HG02938 (cell line): ENCODE measurements at regions not wholly inside any gene's neighbourhood (a gene's known extent, or its start where the extent isn't known, plus 50 kb on each side); places are given as distances from the start of the nearest gene placed in this dataset.

ENCODE experiments used
- ATAC-seq: cut with Tn5 transposase; IDR thresholded peaks from one replicate; pipeline ENCODE4 v1.9.1; 2021; ENCODE audit warnings: mild to moderate bottlenecking, moderate library complexity; ENCODE audit not compliant: unreplicated experiment

DNA sequence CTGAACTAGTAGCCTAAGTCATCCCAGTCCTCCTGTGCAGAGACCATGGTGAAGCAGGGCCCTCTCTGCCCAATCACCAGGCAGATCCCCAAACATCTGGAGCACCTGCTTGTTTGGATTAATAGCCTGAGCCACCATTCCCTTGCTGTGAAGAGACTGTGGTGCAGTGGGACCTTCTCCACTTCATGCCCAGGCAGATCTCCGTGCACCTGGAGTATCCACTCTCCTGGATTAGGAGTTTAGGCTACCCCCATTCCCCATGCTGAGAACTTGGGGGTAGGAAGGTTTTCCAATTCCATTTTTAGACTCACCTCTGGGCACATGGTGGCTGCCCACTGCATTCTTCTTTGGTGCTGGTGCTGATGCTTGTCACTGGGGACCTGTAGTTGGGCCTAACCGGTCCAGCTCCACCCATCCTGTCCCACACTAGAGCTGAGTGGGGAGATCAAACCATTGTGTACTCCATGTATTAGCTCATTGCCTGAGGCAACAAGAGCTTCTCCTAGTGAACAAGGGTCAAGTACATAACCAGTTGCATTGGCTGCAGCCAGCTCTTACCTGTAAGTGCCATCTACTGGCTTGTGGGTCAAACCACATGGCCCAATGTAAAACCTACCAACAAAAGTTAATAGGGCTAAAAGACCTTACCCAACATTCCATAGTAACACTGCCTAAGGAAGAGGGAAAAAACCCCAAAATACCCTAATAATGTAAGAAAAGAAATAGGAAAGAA lies 382.5 kb upstream of the CBLB start:
- ATAC-seq: no peak

DNA sequence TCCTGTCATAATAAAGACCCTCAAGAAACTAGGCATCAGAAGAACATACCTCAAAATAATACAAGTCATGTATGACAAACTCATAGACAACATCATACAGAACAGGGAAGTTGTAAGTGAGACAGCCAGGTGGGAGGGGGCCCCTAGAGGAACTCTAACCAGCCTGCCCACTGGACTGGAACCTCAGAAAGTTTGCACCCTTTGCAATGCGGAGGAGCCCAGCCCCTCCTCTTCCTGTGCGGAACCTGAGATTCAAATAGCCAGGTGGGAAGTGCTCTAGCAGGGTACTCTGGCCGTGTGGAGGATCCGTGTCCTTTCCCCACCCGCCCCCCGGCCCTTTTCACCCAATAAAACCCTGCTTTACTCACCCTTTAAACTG lies 387.0 kb upstream of the CBLB start:
- peak; percentile 97 for ATAC-seq

DNA sequence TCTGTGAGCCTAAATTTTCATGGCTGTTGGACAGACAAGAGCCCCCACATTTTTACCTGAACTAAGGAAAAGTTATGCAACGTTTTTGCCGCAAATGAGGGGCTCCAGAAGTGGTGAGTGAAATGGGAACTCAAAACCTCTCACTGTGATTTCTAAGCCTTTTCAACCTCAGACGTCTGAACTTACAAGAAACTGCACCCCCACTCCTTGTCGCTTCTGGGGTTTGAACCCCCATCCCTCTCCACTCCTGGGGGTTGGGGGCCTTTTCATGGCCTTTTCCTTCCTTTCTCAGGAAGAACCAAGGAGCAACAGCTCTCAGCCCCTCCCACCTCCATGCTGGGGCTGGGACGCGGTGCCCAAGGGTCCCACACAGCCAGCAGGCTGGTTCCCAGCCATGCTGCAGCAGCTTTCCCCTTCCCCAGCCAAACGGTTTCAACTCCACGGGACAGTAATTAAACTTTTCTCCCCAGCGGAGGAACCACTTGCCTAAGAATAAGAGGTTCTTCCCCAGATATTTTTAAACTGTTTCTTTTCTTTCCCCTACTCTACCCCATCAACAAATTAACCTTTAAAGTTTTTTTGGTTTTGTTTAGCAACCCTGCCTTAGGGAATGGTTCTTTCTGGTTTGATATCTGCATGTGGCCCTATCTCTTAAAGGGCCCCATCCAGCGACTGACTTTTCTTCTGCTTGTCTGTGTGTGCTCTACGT lies 387.6 kb upstream of the CBLB start:
- peak; percentile 34 for ATAC-seq

DNA sequence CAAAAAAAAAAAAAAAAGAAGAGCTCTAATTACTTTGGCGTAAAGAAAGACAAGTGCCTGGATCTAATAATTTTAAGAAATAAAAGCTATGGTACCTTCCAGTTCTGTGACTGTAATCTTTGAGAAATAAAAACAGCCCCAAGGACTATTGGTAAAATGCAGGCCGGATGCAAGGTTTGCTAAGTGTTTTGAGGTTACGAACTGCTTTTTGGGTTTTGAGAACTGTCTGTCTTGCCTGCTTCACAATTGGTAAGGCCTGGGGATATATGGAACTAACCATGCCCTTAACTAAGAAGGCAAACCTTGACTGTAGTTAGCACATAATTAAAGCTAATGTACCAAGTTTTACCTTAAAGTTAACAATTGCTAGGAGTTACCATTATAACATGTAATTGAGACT lies 388.4 kb upstream of the CBLB start:
- no peak for ATAC-seq

DNA sequence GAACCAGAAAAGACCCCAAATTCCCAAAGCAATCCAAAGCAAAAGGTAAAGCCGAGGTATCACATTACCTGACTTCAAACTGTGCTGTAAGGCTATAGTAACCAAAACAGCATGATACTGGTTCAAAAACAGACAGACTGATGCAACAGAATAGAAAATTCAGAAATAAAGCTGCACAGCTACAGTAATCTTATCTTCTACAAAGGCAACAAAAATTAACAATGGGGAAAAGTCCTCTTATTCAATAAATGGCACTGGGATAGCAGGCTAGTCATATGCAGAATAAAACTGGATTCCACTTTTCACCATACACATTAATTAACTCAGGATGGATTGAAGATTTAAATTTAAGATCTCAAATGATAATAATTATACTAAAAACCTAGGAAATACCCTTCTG lies 392.6 kb upstream of the CBLB start:
- ATAC-seq: no peak

DNA sequence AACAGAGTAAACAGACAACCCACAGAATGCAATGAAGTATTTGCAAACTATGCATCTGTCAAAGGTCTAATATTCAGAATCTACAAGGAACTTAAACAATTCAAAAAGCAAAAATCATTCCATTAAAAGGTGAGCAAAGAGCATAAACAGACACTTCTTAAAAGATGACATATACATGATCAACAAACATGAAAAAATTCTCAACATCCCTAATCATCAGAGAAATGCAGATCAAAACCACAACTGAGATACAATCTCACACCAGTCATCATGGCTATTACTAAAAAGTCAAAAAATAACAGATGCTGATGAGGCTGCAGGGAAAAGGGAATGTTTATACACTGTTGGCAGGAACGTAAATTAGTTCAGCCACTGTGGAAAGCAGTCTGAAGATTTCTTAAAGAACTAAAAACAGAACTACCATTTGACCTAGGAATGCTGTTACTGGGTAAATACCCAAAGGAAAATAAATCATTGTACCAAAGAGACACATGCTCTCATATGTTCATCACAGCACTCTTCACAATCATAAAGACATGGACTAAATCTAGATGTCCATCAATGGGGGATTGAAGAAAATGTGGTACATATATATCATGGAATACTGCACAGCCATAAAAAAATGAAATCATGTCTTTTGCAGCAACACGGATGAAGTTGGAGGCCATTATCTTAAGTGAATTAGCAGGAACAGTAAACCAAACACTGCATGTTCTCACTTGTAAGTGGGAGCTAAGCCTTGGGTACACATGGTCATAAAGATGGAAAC lies 393.3 kb upstream of the CBLB start:
- no peak for ATAC-seq

DNA sequence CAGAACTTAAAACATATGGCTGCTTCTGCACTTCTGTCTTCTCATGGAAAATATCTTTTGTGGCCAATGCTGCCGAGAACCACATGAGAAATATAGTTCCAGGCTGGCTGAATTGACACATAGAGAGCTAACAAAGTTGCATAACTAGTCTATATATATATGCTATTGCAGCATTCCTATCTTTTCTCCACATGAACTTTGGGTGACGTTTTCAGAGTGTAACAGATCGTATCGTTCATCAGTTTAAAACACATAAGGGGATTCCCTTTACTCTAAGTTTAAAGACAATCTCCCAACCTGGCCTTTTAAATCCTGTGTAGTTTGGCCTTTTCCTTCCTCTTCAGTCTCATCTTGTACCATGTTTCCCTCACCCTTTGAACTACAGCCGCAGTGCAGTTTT lies 394.2 kb upstream of the CBLB start:
- no peak for ATAC-seq

DNA sequence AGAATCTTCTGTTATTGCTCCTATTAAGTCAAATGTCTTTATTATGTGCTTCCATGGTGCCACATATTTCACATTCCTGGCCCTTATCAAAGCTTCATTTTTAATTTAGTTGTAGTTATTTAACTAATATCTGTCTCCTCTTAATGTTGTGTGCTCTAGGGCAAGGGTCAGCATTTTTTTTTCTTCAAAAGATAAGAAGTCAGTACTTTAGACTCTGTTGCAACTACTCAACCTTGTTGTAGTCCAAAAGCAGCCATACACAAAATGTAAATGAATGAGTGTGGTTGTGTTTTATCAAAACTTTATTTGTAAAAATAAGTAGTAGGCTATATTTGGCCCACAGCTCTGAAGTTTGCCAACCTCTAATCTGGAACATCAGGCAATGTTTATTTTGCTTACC lies 394.7 kb upstream of the CBLB start:
- no peak for ATAC-seq

DNA sequence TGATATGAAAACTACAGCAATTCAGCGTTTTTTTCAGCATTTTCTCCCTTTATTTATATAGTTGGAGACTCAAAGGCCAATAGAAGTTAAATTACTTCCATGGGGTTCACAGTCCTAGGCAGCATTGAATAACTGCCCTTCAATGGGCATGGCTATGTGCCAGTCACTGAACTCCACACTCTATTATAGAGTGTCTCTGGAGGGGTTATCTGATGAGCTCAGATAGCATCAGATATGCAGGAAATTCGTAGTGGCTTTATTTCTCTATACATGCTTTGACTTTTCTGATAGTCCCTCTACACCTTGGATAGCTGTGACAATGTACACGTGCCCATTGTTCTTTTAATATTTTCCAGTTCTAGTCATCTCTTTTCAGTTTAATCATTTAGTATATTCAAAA lies 396.9 kb upstream of the CBLB start:
- ATAC-seq: no peak

DNA sequence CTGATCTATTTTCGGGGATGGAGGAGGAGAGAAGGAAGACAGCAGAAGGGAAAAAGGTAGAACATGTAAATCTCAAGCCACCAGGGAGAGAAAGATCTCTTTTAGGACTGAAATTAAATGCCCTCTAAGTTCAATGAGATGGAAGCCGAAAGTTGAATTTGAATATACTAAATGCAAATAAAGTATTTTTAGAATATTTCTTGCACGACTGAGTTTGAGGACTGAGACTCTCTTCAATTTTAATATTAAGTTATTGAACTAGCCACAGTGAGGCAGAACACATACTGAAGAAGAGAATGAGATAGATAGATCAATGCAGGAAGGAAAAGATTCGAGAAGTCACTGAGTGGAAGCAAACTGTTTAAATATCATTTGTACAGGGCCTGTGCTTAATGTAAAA lies 399.9 kb upstream of the CBLB start:
- no peak for ATAC-seq

DNA sequence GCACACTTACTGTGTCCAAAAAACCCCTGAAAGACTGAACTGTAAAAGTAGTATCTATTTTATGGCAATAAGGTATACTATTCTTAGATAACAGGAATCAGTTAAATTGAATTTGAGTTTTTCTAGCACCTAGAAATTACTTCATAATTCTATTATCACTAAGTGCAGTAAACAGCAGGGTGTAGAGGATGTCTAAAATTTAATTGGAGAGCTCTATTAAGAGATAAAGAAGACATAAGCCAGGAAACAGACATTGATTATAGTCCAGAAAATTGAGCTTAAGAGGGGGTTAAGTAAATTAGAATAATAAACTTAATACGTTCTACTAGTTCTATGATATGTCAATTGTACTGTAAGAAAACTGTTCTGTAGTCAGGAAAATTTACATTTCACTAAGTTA lies 403.5 kb upstream of the CBLB start:
- ATAC-seq: no peak

DNA sequence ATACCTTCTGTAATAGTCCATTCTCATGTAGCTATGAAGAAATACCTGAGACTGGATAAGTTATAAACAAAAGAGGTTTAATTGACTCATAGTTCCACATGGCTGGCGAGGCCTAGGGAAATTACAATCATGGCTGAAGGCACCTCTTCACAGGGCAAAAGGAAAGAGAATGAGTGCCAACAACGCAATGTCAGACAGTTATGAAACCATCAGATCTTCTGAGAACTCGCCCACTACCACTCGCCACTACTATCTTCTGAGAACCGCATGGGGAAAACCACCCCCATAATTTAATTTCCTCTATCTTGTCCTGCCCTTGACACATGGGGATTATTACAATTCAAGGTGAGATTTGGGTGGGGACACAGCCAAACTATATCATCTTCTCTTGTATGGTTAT lies 406.8 kb upstream of the CBLB start:
- ATAC-seq: no peak

DNA sequence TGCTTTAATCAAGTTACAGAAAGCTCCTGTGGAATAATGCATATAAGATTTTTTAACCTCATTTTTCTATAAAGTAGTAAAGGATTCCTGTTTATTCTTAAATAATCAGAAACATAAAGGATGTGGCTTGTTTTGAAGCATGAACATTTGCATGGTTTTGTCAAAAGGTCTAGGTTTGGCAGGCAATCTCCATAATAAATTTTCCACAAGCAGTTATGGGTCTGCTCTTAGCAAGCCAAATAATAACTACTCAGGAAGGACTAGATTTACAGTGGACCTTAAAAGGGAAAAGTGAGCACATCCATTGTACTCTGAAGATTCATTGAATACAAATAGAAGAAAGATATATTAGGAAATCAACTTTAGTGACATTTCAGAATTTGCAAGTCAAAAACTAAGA lies 407.3 kb upstream of the CBLB start:
- ATAC-seq: no peak

DNA sequence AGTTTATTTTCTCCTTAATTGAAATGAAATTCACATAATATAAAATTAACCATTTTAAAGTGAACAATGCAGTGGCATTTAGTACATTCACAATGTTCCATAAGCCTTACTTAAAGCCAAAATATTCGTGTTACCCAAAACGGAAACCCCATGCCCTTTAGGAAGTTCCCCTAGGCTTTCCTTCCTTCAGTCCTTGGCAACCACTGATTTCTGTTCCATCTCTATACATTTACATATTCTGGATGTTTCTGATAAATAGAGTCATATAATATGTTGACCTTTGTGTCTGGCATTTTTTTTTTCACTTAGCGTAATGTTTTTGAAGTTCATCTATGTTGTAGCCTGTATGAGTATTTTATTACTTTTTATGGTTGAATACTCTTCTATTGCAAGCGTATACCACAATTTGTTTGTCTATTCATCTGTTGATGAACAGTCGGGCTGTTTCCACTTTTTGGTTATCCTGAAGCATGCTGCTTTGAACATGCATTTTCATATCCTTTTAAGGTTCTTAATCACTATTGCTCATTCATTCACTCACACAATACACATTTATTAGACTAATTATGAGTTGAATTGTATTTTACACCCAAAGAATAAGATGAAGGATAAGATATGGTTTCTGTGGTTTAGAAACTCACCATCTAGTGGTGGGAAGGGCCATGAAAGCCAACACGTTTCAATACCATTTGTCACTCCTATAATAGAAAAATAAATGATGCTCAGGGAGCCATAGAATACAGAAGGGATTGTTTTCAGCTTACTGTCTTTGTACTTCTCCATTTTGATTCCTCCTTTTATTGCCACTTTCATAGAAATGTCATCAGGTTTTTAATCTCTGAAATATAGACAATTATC lies 408.2 kb upstream of the CBLB start:
- no peak for ATAC-seq

DNA sequence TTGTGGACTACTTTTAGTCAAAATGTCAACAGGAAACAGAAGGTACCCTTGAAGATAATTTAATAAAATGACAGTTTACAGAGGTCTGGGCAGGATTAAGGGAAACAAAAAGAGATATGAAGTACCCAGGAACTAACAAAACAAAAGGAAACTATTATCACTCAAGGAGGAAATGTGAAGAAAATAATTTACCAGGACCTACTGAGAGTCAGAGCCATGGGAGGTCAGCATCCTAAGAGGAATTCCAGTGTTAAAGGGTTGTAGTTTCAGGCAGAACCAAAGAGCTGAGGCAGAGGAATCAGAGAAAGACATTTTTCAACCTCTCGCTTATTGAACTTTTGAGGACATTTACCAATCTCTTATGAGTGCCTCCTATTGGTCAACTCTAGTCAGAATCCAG lies 408.9 kb upstream of the CBLB start:
- ATAC-seq: no peak

DNA sequence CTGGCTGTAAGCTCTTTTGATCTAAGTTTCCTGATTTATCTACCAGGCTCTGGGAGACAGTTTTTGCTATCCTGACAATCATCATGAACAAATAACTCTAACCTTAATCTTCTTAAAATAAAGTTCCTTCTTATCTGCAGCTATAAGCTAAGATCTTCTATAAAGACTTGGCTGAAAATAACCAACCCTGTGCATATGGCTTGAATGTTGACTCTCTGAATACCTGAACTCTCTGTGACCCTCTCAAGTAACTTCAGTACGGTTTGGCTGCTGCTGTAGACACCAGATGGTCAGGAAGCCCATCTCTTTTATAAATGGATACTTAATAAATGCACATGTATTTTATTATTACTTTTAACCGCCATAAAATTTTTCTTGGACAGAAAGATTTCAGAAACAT lies 412.4 kb upstream of the CBLB start:
- no peak for ATAC-seq

DNA sequence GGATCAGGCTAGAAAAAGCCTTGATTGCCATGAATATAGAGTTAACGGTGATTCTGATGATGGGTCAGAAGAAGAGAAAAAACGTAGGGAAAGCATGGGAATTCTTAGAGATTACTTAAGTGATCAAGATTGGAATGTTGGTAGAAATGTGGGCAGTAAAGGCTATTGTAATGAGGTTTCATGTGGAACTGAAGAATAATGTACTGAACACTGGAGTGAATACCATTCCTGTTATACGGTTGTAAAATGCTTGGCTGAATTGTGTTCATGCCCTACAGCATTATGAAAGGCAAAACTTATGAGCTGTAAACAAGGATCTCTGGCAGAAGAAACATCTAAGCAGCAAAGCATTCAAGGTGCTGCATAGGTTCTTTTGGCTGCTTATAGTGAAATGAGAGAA lies 414.1 kb upstream of the CBLB start:
- ATAC-seq: no peak

DNA sequence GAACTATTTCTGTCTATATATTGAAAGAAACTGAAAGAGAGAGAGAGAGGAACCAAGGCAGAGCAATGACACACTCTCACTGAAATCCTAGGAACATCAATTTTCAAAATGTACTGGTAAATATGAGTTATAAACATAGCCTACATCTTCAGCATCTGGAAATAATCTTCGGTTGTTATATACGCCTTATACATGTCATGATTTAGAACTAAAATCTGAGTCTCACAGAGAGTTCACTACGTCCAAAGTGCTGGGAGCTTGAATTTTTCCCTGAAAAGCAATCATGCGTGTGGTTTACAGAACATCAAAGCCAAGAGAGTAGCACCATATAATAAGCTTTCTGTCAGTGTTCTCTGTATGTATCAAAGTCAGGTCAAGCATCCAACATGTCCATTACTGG lies 420.0 kb upstream of the CBLB start:
- no peak for ATAC-seq

DNA sequence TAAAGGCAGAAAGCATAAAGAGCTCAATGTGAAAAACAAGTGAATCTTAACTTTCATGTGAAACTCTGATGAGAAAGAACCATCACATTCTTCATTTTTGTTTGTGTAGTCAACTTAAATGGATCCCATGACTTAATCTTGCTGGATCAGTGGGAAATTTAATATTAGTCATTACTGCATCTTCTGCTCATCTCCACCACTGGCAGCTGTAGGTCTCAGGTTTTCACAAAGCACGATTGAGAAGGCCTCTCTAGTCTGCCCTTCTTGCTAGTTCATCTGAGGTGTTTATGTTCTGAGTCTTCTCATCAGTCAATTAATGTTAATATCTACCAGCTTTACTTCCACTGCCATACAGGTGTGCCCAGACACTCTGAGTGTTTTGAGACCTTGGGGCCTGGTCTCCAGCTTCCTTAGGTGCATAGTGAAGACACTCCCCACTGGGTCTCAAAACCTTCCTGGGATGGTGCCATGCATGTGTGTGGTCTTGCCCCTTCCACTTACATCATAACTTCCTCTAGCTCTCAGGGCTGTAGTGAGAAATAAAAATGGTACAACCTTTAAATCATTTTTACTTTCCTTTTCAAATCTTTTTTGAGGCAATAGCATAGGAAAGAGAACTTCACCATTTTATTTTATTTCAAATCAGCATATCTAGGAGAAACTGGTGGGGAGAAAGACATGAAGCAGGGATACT lies 421.6 kb upstream of the CBLB start:
- ATAC-seq: no peak

DNA sequence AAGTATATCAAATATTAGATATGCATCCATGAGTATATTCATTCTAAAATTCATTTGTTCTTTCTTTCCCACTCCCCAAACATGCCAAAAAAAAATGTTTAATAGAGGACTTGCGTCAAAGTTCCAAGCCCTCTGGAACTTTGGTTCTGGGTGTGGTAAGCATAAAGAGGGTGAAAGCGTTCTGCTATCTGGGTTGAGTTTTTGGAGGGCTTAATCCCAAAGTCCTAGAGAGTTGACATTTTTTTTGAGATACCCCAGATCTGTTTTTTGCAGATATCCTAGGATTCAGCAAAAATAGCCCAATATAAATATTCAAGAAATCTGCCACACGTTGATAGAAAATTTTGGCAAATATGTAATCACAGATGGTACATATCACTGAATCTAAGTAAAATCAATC lies 424.3 kb upstream of the CBLB start:
- no peak for ATAC-seq

DNA sequence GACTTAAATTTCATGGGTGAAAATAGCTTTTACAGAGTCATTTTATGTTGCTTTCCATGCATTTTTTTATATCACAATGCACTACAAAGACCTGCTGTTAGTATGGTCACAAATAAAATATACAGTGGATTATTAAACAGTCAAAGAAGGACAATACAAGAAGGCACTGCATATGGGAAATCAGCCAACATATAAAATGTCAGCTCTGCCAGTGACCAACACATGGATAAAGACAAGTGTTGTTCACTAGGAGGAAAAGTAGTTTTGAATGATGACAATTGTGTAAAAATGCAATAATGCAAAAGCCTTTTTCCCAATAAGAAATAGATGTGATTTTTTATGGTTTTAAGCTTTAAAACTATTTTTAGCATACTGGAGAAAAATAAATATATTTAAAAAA lies 425.3 kb upstream of the CBLB start:
- ATAC-seq: no peak
